HG03060 (cell line): ENCODE measurements at regions not wholly inside any gene's neighbourhood (a gene's known extent, or its start where the extent isn't known, plus 50 kb on each side); places are given as distances from the start of the nearest gene placed in this dataset.
"Not testable (repeated sequence)": the region's sequence is repeated elsewhere in the genome, so short reads cannot be mapped to it uniquely, and the experiment has no call there.

ENCODE experiments used
- ATAC-seq: cut with Tn5 transposase; IDR thresholded peaks from one replicate; pipeline ENCODE4 v1.9.1; 2021; ENCODE audit warnings: low read depth, moderate number of reproducible peaks; ENCODE audit not compliant: unreplicated experiment

DNA sequence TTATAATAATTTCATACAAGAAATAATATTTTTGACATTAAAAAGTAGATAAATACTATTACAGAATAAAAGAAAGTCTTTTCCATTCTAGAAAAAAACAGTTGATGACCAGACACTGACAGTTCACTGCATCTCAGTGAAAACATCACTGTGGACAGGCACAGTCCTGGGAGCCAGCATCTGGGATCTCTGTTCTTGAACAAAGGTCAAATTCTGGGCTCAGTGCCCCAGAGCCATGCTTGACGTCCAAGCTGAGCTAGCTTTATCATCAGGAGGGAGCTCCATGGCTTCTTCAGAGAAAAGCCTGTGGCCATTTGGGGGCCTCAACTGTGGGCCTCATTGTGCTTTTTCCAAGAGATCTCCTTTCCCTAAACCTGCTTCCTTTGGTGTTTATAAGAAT, 86.1 kb upstream of the SRD5A2 start:
- ATAC-seq: no peak

- no peak for ATAC-seq
These were observed 84.4 kb upstream of the SRD5A2 start for GRCh38 chr2:31664949-31665724.

DNA sequence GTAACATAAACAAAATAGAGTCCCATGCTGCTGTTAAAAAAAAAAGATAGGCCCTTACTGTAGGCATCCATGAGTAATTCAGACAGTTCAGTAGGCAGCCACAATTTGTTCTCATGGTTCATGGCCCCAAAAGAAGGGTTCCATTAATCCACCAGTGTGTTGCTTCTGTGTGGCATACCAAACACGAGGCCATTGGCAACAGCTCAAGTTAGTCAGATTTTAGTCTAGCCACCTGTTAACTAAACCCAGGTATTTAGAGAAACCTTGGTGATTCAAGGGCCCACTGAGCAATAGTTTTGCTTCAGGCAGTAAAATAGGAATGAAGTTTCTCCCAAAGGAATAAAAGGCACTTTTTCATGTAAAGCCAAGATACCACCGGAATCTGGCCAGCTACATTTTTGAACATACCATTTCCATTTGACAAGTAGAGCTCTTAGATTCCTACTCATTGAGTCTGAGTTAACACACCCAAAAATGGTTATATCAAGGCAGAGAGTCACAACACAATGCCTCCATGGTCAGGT, 80.1 kb upstream of the SRD5A2 start:
- no peak for ATAC-seq

GRCh38 chr2:31660165-31660564, 79.4 kb upstream of the SRD5A2 start:
- no peak for ATAC-seq

DNA sequence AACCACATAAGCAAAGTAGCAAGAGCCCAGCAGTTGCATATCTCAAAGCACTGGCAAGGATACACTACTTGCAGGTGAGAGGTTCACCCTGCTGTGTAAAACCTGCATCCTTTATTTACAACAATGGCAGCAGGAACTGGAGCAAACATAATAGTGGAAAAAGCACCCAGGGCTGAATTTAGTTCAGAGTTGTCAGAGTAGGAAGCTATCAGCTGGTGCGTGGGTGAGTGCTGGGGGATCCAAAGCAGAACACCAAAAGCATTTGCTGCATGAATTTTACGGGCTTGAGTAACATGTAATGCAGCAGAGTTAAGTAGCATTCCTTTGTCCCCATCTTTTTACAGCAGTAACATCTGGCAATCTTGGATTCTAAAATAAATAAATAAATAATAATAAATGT, 73.5 kb upstream of the SRD5A2 start:
- ATAC-seq: no peak

GRCh38 chr2:31651736-31652135, 71.0 kb upstream of the SRD5A2 start:
- ATAC-seq: no peak

GRCh38 chr2:31651267-31651666, 70.5 kb upstream of the SRD5A2 start:
- ATAC-seq: no peak

DNA sequence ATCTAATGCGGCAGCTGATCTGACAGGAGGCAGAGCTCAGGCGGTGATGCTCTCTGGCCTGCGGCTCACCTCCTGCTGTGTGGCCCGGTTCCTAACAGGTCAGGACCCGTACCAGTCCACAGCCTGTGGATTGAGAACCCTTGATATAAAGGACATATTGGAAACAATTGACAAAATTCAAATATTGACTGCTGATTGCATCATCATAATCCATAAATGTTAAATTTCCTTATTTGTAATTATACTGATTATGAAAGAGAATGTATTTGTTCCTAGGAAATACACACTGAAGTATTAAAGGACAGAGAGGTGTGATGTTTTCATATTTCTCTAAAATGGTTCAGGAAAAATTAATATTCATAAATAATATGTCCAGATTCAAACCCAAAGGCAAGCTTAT, 63.8 kb upstream of the SRD5A2 start:
- ATAC-seq: no peak

- no peak for ATAC-seq
These were observed 62.0 kb upstream of the SRD5A2 start for GRCh38 chr2:31642707-31643106.

- not testable (repeated sequence) for ATAC-seq
These were observed 51.5 kb upstream of the SRD5A2 start for GRCh38 chr2:31632201-31632600.
